SK-N-SH treated with all-trans-retinoic acid at 6 μM for 48 hours (cell line): ENCODE measurements at regions not wholly inside any gene's neighbourhood (a gene's known extent, or its start where the extent isn't known, plus 50 kb on each side); places are given as distances from the start of the nearest gene placed in this dataset.

Source experiments
- BACH2 ChIP-seq: fragments of 250-450 bp; sonication (Bioruptor Pico); IDR thresholded peaks from 2 replicates; pipeline ENCODE4 v1.9.0; 2021; ENCODE audit warnings: mild to moderate bottlenecking, borderline replicate concordance
- ESRRG ChIP-seq: fragments of 250-450 bp; sonication (Bioruptor Pico); IDR thresholded peaks from 2 replicates; pipeline ENCODE4 v1.6.1; 2021; ENCODE audit warnings: mild to moderate bottlenecking
- GLIS3 ChIP-seq: fragments of 250-450 bp; sonication (Bioruptor Pico); IDR thresholded peaks from 2 replicates; pipeline ENCODE4 v1.5.0; 2020; ENCODE audit warnings: mild to moderate bottlenecking, moderate library complexity
- TF ChIP-seq, protein P1 (sequence below): fragments of 250-450 bp; sonication (Bioruptor Pico); IDR thresholded peaks from 2 replicates; pipeline ENCODE4 v1.8.0; 2020; ENCODE audit warnings: mild to moderate bottlenecking, moderate library complexity, borderline replicate concordance

DNA sequence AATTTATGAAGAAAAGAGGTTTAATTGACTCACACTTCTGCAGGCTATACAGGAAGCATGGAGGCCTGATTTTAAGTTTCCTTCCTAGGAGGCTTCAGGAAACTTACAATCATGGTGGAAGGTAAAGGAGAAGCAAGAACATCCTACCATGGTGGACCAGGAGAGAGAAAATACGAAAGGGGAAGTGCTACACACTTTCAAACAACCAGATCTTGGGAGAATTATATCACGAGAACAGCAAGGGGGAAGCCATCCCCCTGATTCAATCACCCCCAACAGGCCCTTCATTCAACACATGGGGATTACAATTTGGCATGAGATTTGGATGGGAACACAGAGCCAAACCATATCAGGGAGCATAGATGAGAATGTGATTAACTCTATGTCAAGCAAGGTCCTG lies 121.0 kb downstream of the MTHFS start:
- TF ChIP-seq, protein P1, sequence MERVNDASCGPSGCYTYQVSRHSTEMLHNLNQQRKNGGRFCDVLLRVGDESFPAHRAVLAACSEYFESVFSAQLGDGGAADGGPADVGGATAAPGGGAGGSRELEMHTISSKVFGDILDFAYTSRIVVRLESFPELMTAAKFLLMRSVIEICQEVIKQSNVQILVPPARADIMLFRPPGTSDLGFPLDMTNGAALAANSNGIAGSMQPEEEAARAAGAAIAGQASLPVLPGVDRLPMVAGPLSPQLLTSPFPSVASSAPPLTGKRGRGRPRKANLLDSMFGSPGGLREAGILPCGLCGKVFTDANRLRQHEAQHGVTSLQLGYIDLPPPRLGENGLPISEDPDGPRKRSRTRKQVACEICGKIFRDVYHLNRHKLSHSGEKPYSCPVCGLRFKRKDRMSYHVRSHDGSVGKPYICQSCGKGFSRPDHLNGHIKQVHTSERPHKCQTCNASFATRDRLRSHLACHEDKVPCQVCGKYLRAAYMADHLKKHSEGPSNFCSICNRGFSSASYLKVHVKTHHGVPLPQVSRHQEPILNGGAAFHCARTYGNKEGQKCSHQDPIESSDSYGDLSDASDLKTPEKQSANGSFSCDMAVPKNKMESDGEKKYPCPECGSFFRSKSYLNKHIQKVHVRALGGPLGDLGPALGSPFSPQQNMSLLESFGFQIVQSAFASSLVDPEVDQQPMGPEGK (CRISPR knock-in tag) = no peak
- TF ChIP-seq ESRRG (no peak), GLIS3 (CRISPR knock-in tag) (no peak), BACH2 (CRISPR knock-in tag) (no peak)
